ENCODE measurements at regions not wholly inside any gene's neighbourhood (a gene's known extent, or its start where the extent isn't known, plus 50 kb on each side); places are given as distances from the start of the nearest gene placed in this dataset.

- DNase-seq (ENCODE audit: low spot score): no peak
Measured at GRCh38 chr3:168517249-168518071, 421.7 kb upstream of the GOLIM4 start.

- no peak for DNase-seq (ENCODE audit: low spot score)
Measured at GRCh38 chr3:168514252-168514651, 418.5 kb upstream of the GOLIM4 start.

- no peak for DNase-seq (ENCODE audit: low spot score)
Measured at GRCh38 chr3:168512802-168513201, 417.1 kb upstream of the GOLIM4 start.

GRCh38 chr3:168511428-168512014 lies 415.8 kb upstream of the GOLIM4 start:
- no peak for DNase-seq (ENCODE audit: low spot score)

DNA sequence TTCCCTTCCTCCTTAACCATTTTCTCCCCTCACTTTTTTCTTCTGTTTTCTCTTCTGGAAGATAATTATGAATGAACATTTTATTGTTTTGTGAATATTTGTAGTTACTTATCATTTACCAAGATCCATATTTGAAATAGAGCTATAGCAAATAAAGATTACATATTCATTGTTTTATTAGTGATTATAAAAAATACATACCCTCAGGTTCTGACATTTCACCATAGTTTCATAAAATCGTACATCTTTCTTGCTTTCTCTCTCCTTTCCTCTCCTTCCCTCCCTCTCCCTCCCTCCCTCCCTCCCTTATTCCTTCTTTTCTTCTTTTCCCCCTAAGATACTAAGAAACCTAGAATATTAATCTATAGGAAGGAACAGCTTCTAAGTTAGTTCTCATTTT lies 410.9 kb upstream of the GOLIM4 start:
- DNase-seq (ENCODE audit: low spot score): no peak

- no peak for DNase-seq (ENCODE audit: low spot score)
Measured at GRCh38 chr3:168501570-168501969, 405.8 kb upstream of the GOLIM4 start.

GRCh38 chr3:168498194-168498593 lies 402.5 kb upstream of the GOLIM4 start:
- DNase-seq (ENCODE audit: low spot score): no peak

- DNase-seq (ENCODE audit: low spot score): no peak
Measured at GRCh38 chr3:168497741-168498140, 402.0 kb upstream of the GOLIM4 start.

- DNase-seq (ENCODE audit: low spot score): no peak
Measured at GRCh38 chr3:168497183-168497582, 401.5 kb upstream of the GOLIM4 start.

GRCh38 chr3:168495932-168496331 lies 400.2 kb upstream of the GOLIM4 start:
- no peak for DNase-seq (ENCODE audit: low spot score)

DNA sequence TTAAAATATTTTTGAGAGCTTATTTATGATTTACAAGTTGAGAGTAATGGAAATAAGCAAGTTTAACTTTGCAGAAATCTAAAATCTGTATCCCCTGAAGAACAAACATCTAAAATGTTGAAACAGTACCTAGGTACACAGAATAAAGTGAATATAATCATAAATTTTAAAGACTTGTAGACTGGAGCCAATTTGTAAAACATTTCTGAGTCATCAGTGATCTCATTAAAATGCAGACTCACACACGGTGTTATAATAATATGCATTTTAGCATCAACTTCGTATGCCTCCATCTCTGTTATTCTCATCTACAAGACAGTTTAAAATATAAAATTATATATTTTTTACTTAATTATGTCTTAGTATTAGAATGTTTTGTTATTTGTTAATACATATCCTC lies 399.5 kb upstream of the GOLIM4 start:
- no peak for DNase-seq (ENCODE audit: low spot score)

GRCh38 chr3:168493412-168494205 lies 397.9 kb upstream of the GOLIM4 start:
- DNase-seq (ENCODE audit: low spot score): no peak

DNA sequence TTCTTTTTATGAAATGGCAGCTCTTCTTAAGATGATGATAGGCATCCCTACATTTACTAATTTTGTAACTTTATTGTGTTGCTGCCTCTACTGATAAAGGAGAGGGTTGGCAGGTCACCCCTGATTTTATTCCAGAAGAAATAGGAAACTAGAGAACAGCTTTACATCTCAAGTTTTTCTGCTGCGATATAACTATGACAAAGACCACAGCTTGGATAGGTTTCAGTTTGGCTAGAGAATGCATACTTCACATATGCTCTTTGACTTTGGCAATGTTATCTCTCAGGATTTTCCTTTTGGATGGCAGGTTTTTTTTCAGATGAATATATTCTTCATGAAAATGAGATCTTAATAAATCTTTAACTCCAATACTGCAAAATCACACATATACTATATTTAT lies 395.3 kb upstream of the GOLIM4 start:
- DNase-seq (ENCODE audit: low spot score): no peak

DNA sequence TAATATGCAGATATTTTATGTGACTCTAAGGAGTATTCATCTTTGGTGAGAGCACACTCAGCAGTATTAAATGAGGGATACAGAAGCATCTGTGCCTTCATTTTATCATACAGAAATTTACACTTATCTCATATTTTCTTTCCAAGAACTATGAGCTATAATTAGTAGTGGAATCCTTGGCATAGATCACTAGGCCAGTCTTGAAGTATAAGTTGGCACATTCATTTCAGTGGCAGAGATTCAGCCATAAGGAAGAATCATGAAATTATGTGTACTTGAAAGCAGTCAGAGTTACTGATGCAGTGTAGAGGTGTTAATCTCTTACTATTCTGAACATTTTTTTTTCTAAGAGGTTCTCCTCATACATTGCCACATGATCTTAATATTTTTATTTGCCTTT lies 393.6 kb upstream of the GOLIM4 start:
- DNase-seq (ENCODE audit: low spot score): no peak

DNA sequence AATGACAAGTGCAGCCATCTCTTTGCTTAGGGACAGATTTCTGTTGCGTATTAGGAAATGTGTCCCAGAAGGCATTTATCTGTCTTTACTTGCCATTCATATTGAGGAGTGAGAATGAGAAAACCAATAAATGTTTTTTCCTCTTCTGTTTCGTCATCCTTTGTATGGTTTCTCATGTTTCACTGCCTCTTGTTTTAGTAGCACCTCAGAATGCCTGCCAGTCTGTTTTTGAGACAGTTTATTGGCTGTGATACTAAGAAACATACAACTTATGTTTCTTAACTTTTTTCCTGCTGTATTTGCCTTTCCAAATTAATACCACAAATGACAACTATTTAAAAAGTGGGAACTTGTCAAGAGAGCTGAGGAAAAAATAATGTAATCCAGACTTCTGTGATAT lies 390.2 kb upstream of the GOLIM4 start:
- no peak for DNase-seq (ENCODE audit: low spot score)

DNA sequence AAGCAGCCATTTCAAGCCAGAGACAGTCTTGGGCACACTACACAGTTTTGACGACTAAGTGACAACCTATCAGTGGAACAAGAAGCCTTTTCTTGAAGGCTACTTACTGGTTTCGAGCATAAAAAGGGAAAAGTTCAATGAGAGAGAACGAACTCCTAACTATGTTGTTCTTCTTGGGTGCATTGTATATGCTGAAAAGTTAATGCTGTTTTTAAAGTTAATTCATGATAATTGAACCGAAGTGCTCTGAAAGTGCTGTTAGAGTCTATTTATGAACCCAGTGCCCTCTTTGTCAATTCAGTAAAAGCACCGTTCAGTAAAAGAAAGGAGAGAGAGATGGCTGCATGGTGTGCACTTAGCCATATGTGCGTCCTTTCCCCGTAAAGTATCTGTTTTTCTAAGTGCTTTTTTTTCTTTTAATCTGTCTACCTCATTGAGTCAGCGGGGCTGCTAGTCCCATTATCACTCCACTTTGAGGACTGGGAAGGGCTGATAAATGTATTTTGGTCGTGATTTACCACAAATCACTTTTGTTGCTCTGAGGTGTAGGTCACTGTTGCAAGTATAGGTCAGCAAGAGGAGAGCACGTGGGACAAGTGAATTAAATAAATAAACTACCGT lies 380.7 kb upstream of the GOLIM4 start:
- no peak for DNase-seq (ENCODE audit: low spot score)

DNA sequence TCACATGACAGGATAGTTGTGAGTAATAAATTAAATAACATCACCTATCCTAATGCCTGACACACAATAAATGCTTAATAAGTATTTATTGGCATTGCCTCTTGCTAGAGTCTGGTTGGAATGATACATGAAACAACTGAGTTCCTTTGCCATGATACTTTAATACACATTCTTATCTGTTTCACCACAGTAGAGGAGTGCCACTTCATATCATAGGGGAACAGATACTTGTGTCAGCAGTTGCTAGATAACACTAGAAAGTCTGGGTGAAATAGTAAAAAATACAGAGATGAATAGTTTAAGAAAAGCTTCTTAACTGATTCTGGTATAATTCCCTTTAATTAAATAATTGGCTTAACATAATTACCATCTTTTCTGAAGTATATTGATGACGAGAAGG lies 380.0 kb upstream of the GOLIM4 start:
- DNase-seq (ENCODE audit: low spot score): no peak

DNA sequence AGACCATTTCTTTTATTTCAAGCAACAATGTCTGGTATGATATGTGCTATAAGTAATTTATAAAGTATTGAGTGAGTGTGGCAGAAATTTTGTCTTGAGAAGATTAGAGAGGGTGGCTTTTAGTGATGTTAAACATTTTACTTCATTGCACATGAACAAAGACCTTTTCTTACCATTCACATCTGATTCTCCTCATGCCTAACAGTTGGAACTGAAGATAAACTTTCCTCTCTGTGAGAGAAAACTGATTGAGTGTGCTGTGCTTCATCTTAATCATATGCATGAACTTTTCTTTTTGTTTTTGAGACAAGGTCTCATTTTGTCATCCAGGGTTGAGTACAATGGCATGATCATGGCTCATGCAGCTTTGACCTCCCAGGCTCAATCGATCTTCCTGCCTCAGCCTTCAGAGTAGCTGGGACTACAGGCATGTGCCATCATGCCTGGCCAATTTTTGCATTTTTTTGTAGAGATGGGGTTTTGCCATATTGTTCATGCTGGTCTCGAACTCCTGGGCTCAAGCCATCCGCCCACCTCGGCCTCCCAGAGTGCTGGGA lies 377.7 kb upstream of the GOLIM4 start:
- DNase-seq (ENCODE audit: low spot score): no peak

- DNase-seq (ENCODE audit: low spot score): no peak
Measured at GRCh38 chr3:168472783-168473182, 377.1 kb upstream of the GOLIM4 start.

- DNase-seq (ENCODE audit: low spot score): no peak
Measured at GRCh38 chr3:168470380-168470779, 374.7 kb upstream of the GOLIM4 start.

GRCh38 chr3:168469436-168469835 lies 373.7 kb upstream of the GOLIM4 start:
- no peak for DNase-seq (ENCODE audit: low spot score)

DNA sequence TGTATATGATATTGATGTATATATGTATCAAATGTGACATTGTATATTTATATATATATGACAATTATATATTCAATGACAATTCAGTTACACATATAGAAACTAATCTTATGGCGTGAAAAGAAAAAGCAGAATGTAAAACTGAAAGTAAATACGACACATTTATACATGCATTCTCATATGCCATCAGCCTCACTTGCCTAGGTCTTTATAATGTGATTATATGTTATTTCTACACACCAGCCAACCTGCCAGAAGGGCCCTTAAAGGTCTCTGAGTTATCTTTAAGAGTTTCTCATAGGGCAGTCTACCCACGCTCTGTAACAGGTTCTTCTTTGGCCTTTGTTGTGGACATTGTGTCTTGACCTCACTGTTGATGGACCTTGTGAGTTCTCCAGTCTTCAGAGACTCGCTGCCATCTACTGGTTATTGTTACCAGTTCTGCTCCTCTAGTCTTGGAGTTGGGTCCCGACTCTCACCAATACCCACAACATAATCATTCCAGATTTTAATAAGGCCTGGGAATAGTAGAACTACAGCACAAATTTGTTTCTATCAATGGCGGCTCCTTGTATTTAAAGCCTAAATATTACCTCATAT lies 371.5 kb upstream of the GOLIM4 start:
- no peak for DNase-seq (ENCODE audit: low spot score)

Measured in activated CD4-positive, alpha-beta T cell treated with anti-CD3 and anti-CD28 coated beads, Interleukin-2, Interleukin-4, amounts not matched to agents 100 ng/mL and 50 ng/mL, durations not matched to agents 16 hours and 8 hours (primary cell).